ENCODE measurements at regions not wholly inside any gene's neighbourhood (a gene's known extent, or its start where the extent isn't known, plus 50 kb on each side); places are given as distances from the start of the nearest gene placed in this dataset.

DNA sequence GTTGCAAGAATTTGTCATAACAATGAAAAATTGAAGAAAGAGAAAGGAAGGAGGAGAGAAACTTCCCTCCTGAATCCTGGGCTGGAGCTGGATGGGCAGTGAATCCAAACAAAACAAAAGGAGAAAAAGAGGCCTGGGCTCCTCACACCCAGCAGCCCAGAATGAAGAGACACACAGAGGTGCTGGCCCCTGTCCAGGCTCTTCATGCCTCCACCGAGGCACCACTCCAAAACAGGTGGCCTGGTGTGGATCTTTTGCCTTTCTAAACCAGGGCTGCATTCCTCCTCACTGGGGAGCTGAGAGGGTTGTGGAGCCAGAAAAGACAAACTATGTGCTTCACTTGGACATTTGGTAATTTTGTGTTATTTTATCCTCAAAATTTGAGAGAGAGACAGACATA, 76.0 kb downstream of the FAM124B start:
- Histone ChIP-seq H3K4me3 (ENCODE audit: low read depth, low read length, poor library complexity, severe bottlenecking) (no peak overlapping the region), H3K79me2 (ENCODE audit: insufficient read depth, low read depth, low read length) (no peaks in the 10 kb centered on the region), H2AFZ (ENCODE audit: low read length) (no peak overlapping the region), H3K9me3 (ENCODE audit: low read length) (no peaks in the 10 kb centered on the region), H4K20me1 (ENCODE audit: insufficient read depth, low read length) (no peaks in the 10 kb centered on the region), H3K27ac (ENCODE audit: low read depth, low read length, poor library complexity, severe bottlenecking) (no peak overlapping the region), H3K9me2 (ENCODE audit: insufficient read depth, low read length) (no peaks in the 10 kb centered on the region), H3K4me2 (ENCODE audit: low read length) (no peak overlapping the region), H3K4me1 (ENCODE audit: insufficient read depth, low read length, poor library complexity, severe bottlenecking) (no peaks in the 10 kb centered on the region), H3K36me3 (ENCODE audit: insufficient read depth, low read length) (no peaks in the 10 kb centered on the region)
- no peak for DNase-seq (ENCODE audit: low spot score)
- TF ChIP-seq, protein P1, sequence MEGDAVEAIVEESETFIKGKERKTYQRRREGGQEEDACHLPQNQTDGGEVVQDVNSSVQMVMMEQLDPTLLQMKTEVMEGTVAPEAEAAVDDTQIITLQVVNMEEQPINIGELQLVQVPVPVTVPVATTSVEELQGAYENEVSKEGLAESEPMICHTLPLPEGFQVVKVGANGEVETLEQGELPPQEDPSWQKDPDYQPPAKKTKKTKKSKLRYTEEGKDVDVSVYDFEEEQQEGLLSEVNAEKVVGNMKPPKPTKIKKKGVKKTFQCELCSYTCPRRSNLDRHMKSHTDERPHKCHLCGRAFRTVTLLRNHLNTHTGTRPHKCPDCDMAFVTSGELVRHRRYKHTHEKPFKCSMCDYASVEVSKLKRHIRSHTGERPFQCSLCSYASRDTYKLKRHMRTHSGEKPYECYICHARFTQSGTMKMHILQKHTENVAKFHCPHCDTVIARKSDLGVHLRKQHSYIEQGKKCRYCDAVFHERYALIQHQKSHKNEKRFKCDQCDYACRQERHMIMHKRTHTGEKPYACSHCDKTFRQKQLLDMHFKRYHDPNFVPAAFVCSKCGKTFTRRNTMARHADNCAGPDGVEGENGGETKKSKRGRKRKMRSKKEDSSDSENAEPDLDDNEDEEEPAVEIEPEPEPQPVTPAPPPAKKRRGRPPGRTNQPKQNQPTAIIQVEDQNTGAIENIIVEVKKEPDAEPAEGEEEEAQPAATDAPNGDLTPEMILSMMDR (conservative IDR thresholded peaks at IDR 0.05; ENCODE audit: low read length), result no peak
- no peak for TF ChIP-seq EZH2phosphoT487 (IDR thresholded peaks at IDR 0.05; ENCODE audit: borderline replicate concordance, low read depth, low read length)
- no TSS peak for BruUV-seq (replicated peaks)
- ChIA-PET POLR2A (interaction anchor here (0.7 kb wide), 1 partner anchor 966 kb away, joined by 3 read pairs; no protein-coding TSS in a partner anchor), CTCF (ENCODE audit: unreplicated experiment) (no interaction called here)
- intact Hi-C loops (cut with micrococcal nuclease; ENCODE audit: unreplicated experiment), result no loop called here

DNA sequence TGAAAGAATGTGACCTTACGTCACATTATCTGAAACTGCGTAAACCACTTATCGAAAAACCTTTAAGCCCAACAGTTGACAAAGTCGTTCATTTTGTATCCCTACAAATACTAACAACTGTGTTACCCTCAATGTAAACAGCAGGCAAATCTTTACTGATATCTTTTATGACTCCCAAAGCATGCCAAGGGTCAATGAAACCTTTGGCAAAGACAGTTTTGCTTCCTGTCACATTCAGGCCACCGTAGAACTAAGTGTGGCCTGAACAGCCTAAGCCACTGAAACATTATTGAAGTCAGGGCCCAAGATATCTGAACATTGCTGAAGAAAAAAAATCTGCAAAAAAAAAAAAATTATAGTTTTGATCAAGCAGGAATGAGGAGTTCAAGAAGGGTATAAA, 77.3 kb downstream of the FAM124B start:
- H3K9me3 ChIP-seq (ENCODE audit: low read length), result no peaks in the 10 kb centered on the region
- H3K4me3 ChIP-seq (ENCODE audit: low read depth, low read length, poor library complexity, severe bottlenecking), result no peak overlapping the region
- H3K79me2 ChIP-seq (ENCODE audit: insufficient read depth, low read depth, low read length), result no peaks in the 10 kb centered on the region
- TF ChIP-seq, protein P1 (conservative IDR thresholded peaks at IDR 0.05; ENCODE audit: low read length), result no peak
- intact Hi-C loops (cut with micrococcal nuclease; ENCODE audit: unreplicated experiment), result no loop called here
- H3K4me1 ChIP-seq (ENCODE audit: insufficient read depth, low read length, poor library complexity, severe bottlenecking), result no peaks in the 10 kb centered on the region
- no peaks in the 10 kb centered on the region for H4K20me1 ChIP-seq (ENCODE audit: insufficient read depth, low read length)
- ChIA-PET CTCF (ENCODE audit: unreplicated experiment) (no interaction called here), POLR2A (interaction anchor here (0.7 to 1.6 kb wide), 4 partner anchors 8 to 370 kb away, joined by 3 to 5 read pairs (median 3); no protein-coding TSS in a partner anchor)
- H3K36me3 ChIP-seq (ENCODE audit: insufficient read depth, low read length), result no peaks in the 10 kb centered on the region
- H3K27ac ChIP-seq (ENCODE audit: low read depth, low read length, poor library complexity, severe bottlenecking), result no peak overlapping the region
- BruUV-seq (replicated peaks), result no TSS peak
- H2AFZ ChIP-seq (ENCODE audit: low read length), result no peak overlapping the region
- H3K9me2 ChIP-seq (ENCODE audit: insufficient read depth, low read length), result no peaks in the 10 kb centered on the region
- DNase-seq (ENCODE audit: low spot score), result no peak
- no peak overlapping the region for H3K4me2 ChIP-seq (ENCODE audit: low read length)

DNA sequence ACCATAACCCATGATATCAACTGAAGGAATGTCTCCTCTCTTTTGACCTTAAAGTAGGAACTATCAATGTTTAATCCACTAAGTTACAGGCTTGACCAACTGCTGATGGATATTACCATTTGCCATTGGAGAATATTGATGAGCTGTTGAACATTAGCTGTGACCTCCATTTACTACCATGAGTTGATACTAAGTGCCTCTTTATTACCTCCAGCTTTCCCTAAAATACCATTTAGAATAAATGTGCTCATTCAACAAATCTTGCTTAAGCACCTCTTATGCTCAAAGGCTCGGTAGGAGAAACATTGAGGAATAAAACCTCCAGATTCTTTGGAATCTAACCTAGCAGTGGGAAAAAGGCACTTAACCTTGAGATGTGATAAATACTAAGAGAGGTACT, 81.2 kb downstream of the FAM124B start:
- intact Hi-C loops (cut with micrococcal nuclease; ENCODE audit: unreplicated experiment), result no loop called here
- H2AFZ ChIP-seq (ENCODE audit: low read length), result no peak overlapping the region
- CTCF ChIA-PET (ENCODE audit: unreplicated experiment), result no interaction called here

More for the DNA sequence above, 81.2 kb downstream of the FAM124B start:
- POLR2A ChIA-PET, result interaction anchor here (0.7 to 1.0 kb wide), 3 partner anchors 32 to 753 kb away, joined by 3 to 5 read pairs (median 3); no protein-coding TSS in a partner anchor
- TF ChIP-seq EZH2phosphoT487 (IDR thresholded peaks at IDR 0.05; ENCODE audit: borderline replicate concordance, low read depth, low read length), result no peak
- TF ChIP-seq, protein P1 (conservative IDR thresholded peaks at IDR 0.05; ENCODE audit: low read length), result no peak
- Histone ChIP-seq H3K27ac (ENCODE audit: low read depth, low read length, poor library complexity, severe bottlenecking) (no peak overlapping the region), H3K79me2 (ENCODE audit: insufficient read depth, low read depth, low read length) (no peaks in the 10 kb centered on the region), H3K9me2 (ENCODE audit: insufficient read depth, low read length) (no peaks in the 10 kb centered on the region), H3K4me1 (ENCODE audit: insufficient read depth, low read length, poor library complexity, severe bottlenecking) (no peaks in the 10 kb centered on the region), H3K9me3 (ENCODE audit: low read length) (no peaks in the 10 kb centered on the region), H4K20me1 (ENCODE audit: insufficient read depth, low read length) (no peaks in the 10 kb centered on the region), H3K4me2 (ENCODE audit: low read length) (no peak overlapping the region), H3K4me3 (ENCODE audit: low read depth, low read length, poor library complexity, severe bottlenecking) (no peak overlapping the region), H3K36me3 (ENCODE audit: insufficient read depth, low read length) (no peaks in the 10 kb centered on the region)
- no TSS peak for BruUV-seq (replicated peaks)
- no peak for DNase-seq (ENCODE audit: low spot score)

Measured in OCI-LY7 (cell line).